NCI-H1417 (cell line): ENCODE measurements at regions not wholly inside any gene's neighbourhood (a gene's known extent, or its start where the extent isn't known, plus 50 kb on each side); places are given as distances from the start of the nearest gene placed in this dataset.
"Not testable (repeated sequence)": the region's sequence is repeated elsewhere in the genome, so short reads cannot be mapped to it uniquely, and the experiment has no call there.

Experiments
- DNase-seq, 3 experiments: peaks; one replicate each; lab custom pipeline; 2025; lab: John Stamatoyannopoulos, UW

DNA sequence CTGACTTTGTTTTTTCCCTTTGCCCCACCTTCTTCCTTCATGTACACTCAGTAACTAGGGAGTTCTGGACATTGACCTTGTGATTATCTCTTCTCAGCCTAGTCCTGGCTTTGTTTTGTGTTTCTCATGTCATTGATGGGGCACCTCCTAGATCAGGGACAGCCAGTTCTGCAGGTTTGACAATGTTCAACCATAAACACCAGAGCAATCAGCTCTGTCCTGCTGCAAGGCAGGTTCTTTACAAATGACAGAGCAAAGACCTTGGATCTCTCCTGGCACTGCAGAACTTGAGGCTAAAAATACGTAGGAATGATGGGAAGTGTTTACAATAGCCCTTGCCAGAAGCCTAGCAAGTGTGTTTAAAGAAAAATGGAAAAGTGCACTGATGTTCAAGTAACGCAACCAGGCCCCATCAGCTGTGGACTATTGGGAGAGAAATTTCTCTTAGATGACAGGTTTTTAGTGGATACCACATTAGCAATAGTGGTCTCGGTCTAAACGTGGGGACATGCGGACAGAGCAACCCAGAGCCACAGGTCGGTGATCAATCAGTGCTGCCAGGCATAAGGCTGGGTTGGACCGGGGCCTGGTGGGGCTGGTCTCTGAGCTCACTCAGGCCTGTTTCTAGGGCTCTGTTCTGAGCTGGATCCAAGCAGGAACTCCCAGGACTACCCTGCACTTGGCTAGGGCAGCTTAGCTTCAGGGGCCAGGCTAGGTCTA, 76.8 kb downstream of the SOWAHC start:
- DNase-seq: peak in 1 of 3 experiments; percentile 3

DNA sequence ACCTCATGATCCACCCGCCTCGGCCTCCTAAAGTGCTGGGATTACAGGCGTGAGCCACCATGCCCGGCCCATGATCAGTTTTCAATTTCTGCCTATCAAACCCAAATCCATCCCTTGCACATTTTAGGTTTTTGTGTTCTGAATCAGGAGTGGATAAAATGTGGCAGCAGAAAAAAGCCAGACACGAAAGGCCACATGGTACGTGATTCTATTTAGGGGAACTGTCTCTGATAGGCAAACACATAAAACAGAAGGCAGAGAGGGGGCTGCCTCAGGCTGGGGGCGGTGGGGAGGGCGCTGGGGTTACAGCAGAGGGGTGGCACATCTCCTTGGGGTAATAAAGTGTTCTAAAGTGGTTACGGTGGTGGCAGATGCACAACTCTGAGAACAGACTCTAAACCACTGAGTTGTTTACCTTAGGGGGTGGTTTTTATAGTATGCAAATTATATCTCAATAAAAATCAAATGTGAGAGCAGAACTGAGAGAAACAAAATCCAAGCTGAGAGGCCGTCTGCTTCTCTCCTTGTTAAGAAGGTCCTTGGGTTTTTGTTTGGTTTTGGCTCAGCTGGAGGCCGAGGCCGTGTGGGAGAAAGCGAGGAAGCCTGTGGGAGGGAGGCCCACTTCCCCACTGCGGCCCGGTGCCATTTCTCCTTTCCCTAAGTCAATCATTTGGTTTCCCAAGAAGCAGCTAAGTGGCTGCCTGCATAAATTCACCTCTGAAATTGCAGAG, 78.0 kb downstream of the SOWAHC start:
- peak in 1 of 3 experiments; percentile 31 for DNase-seq

DNA sequence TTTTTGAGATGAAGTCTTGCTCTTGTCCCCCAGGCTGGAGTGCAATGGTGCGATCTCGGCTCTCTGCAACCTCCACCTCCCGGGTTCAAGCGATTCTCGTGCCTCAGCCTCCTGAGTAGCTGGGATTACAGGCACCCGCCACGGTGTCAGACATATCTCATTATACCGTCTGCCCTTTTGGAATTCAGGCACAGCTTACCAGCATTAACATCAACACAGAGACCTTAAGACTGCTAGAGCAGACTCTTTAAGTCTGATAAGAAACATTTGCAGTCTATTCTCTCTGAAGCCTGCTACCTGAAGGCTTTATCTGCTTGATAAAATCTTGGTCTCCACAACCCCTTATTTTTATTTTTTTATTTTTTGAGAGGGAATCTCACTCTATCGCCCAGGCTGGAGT, 78.7 kb downstream of the SOWAHC start:
- DNase-seq: not testable (repeated sequence)

DNA sequence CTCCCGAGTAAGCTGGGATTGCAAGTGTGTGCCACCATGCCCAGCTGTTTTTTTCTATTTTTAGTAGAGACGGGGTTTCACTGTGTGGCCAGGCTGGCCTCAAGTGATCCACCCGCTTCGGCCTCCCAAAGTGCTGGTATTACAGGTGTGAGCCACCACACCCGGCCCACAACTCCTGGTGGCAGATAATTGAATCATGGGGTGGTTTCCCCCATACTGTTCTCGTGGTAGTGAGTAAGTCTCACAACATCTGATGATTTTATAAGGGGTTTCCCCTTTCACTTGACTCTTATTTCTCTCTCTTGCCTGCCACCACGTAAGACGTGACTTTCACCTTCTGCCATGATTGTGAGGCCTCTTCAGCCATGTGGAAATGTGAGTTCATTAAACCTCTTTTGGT, 79.1 kb downstream of the SOWAHC start:
- not testable (repeated sequence) for DNase-seq

DNA sequence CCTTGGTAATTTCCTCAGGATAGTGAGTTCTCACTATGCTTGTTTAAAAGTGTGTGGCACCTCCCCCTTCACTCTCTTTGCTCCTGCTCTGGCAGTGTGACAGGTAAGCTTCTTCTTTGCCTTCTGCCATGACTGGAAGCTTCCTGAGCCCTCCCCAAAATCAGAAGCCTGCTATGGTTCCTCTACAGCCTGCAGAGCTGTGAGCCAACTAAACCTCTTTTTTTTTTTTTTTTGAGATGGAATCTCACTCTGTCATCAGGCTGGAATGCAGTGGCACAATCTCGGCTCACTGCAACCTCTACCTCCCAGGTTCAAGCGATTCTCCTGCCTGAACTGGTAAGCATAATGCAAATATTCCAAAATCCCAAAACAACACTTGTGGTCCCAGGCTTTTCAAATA, 80.0 kb downstream of the SOWAHC start:
- no peak for DNase-seq

DNA sequence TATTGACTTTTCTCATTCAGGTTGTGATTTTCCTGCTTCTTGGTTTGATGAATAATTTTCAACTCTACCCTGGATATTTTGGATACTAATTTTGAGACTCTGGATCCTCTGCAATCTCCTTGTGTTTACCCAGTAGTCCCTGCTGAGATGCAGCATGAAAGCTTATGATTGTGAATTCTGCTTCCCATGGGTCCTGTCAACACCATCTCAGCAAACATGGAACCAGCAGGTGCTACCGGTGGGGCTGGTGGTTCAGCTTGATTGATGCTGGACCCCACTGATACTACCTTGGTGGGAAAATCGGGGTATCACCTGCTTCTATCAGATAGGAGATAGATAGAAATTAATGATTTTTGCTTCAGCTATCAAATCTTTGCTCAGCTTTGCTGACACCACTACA, 81.1 kb downstream of the SOWAHC start:
- peak in 1 of 3 experiments; percentile 11 for DNase-seq

DNA sequence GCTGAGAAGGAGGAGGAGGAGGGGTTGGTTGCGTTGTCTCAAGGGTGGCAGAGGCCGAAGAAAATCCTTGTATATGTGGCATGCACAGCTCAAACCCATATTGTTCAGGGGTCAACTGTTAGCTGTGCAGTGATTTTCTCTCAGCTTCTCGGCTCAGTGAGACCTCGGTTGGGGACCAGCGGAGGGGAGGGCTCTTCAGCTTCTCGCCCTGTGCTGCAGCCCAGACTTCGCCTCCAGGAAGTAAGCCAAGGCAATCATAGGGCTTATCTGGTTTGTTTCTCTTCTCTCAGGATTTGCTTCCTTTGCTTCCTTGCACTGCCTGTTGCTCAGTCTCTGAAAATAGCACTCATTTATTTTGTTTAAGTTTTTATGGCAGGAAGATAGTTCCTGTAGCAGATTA, 85.5 kb downstream of the SOWAHC start:
- no peak for DNase-seq

DNA sequence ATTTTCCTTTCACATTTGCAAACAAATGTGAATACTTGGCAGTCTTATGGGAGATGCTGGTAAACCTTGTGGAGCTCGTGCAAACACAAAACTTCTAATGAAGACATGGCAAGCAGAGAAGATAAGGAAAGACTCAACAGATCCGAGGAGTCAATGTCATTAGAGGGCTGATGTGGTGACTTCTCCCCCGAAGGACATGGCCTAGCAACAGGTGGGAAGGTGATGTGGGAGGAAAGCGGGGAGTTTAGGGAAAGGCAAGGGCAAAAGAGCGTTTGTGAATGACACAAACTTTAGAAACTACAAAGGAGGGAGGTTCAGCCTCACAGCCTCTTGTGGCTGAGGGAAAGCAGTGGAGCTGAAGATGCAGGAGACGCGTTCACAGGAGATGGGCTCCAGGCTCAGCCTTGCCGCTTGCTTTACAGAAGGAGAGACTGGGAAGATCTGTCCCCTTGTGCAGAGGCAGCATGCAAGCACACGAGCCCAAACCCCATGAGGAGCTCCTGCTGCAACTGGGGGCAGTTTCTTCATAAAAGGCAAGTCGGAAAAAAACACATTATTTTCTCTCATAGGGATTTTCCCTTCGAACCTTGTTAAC, 86.6 kb downstream of the SOWAHC start:
- DNase-seq: no peak

DNA sequence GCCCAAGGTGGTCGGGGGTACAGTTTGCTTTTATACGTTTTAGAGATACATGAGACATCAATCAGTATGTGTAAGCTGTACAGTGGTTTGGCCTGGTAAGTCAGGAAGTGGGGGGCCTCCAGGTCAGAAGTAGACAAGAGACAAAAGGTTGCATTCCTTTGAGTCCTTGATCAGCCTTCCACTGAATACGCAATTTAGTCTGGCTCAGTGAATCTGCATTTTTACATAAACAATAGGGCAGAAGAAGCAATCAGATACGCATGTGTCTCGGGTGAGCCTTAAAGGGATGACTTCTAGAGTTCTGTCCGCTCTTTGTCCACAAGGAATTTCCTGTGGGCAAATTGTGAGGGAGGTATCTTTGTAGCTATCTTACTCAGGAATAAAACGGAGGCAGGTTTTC, 87.2 kb downstream of the SOWAHC start:
- no peak for DNase-seq

DNA sequence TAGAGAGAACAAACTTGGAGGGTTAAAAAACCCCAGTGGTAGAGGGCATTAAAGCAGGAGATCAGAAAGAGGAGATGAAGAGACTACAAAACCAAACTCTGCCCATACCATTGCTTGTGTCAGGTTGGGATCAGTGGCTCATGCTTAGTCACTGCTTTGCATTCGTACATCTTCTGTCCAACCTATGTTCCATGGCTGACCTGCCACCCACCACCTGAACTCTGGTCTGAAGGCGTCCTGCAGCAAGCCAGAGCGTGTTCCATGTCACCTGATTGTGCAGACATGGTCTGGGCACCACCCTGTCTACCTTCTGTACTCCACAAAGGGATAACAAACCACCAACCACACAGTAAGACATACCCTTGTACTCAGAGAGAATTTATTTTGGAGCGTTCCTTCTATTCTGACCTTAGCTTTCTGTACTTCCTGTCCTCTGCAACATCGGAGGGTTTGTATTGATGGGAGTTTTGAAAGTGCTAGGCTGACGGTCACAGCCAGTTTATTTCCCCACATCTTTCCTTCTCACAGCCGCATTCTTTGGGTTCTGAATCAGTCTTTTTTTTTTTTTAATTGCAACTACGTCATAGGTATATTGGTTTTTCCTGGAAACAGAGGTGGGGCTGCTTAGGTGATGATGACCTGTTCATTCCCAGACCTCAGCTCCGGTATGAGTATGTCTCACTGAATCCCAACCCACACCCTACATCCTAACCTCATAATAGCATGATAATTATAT, 88.3 kb downstream of the SOWAHC start:
- DNase-seq: no peak

DNA sequence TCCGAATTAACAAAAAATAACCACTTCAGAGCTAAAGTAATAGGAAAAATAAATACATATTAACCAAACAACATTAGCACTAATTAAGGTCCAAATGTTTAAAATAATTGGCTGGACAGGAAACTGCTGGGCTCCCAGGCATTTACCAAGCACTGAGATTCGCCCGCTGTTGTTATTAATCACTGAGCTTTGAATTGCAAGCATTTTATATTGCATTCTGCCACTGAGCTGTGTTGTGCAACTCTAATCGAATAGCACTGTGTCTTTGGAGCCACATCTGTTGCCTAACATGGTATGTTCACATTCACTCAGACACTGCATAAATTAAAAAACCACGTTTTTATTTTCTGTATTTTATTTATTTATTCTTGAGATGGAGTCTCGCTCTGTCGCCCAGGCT, 88.9 kb downstream of the SOWAHC start:
- DNase-seq: peak in 1 of 3 experiments; percentile 17

DNA sequence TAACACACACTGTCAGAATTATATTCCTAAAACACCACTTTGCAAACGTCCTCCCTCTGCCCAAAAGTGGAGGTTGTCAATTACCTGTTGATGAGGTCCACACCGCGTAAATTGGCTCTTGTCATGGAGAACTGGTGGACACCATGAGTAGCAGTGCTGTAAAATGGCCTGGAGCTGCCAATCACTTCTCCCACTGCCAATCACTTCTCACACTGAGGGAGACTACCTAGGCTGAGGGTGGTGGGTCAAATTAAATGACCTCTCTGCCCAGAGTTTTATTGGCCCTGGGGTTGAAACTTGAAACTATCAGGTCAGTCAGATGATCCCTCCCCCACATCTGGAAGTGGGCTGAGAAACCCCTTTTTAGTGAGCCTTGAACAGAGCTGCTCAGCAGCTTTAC, 89.6 kb downstream of the SOWAHC start:
- no peak for DNase-seq

DNA sequence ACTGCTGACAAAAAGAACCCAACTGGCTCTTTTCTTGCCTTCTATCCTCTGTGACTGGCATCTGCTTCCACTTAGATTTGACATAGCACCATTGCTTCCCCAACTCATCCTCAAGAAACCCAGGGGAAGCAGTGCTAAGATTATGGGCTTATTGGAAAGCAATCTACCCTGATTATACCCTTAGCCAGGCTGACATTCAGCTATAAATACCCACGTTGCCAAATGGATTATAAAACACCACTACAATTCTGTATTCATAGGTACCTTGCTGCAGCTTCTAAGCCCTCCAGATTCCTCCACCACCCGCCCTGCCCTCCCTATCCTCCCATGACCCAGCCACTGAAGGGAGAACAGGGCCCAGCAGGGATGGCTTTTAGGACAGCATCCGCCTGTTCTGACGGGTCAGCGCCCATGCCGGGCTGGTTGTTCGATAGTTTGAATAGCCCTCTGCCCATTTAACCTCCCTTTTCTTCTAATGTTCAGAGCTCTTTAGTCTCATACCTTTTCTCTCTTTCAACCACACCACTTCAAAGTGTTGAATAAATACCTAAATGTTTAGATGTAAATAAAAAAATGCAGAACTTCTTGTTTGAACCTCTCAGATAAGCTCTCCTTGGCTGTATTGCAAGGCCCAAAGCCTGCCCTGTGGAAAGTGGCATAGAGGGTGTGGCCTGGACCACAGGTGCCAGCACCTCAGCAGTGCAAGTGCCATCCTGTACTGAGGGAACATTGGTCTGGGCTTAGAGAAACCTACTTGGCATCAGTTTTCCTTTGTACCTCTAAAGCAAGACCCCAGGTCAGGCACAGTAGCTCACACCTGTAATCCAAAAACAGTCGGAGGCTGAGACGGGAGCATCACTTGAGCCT, 86.6 kb upstream of the RGPD5 start:
- DNase-seq: no peak

DNA sequence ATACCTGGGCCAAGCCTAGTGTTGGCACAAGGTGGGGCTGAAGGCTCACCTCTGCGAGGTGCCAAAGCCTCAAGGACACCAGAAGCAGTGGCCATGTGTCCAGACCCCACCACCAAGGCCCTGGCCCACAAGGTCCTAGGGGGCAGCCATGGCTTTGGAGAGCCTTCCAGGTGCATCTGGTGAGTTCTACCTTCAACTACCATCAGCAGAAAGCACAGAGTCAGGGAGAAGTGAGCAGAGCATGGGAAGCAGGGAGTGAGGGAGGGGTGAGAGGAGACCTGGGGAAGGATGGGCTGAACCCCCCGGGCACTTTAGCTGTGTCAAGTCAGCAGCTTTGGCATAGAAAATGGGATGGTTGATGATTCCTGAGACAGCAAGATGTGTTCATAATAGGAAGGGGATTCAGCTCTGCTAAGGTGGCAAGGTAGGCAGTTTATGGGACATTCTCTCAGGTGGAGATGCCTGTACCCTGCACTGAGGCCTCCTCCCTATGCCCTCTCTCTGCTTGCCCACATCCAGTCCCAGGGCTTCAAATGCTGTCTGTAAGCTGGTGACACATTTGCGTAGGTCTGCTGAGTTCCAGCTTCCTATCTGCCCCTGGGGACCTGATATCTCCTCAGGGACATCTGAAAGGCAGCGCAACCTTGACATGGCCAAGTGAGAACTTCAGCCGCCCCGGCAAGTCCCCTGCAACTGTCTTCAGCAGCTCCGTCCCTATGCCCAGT, 83.4 kb upstream of the RGPD5 start:
- no peak for DNase-seq

DNA sequence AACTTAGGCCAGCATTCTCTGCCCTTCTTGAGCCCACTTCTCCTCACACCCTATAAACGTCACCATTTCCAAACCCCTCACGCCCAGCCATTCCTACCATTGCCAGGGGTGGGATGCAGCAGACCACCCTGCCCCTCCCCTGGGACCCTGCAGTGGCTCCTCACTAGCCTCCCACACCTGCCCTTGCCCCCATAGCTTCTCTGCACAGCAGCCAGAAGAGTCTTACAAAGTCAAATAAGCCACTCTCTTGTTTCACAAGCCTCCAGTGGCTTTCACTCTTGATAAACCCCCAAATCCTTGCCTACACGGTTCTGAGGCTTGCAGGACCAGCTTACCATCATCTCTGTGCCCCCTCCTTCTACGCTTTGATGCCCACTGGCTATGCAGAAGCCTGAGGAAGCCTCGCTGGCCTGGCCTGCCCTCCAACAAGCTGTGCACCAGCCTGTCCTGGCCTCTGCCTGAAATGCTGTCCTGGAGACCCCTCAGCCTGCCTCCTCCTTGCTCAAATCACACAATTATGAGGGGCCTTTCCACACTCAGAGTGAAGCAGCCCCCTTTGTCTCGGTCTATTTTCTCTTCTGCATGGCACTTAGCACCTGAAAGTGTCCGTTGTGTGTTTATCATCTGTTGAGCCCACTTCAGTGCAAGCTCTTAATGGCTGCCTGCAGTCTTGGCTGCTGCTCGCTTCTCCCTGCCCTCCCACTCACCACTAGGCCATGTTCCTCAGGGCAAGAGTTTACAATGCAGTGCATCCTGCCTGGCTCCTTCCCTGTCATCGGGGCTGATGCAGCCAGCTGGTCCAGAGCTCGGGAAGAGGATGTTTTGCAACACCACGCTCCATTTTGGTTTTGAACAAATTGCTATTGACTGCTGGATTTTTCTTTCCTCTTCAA, 82.6 kb upstream of the RGPD5 start:
- DNase-seq: peak in 2 of 3 experiments; percentile 8 to 9

DNA sequence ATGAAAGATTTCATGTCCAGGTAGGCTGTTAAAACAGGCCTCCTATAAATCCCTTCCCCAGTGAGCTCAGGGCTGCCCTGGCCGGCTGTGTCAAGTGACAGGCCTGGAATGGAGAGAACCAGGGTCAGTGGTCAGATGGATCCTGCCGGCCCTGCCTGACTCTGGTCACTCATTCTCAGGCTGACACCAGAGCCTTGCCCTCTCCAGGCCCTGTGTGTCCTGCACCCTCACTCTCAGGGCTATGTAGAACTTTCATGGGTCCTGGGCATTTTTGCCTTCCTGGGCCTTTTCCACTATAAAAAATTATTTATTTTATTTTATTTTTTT, 82.0 kb upstream of the RGPD5 start:
- DNase-seq: no peak

DNA sequence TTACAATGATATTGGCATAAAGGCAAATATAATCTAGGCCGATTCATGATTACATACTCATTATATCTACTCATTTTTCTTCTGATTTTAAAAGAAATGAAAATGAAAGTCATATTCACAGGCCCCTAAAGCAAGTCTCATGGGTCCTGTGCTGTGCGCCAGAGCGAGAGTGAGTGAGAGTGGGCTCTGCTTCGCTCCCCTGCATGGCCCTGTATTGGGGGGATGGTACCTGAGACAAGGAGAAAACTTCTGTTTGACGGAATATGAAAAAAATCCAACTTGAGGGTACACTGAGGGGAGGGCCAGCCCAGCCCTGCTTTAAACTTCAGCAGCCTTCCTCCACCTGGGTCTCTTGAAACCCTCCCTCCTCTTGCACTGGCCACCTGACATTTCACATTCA, 81.4 kb upstream of the RGPD5 start:
- no peak for DNase-seq

DNA sequence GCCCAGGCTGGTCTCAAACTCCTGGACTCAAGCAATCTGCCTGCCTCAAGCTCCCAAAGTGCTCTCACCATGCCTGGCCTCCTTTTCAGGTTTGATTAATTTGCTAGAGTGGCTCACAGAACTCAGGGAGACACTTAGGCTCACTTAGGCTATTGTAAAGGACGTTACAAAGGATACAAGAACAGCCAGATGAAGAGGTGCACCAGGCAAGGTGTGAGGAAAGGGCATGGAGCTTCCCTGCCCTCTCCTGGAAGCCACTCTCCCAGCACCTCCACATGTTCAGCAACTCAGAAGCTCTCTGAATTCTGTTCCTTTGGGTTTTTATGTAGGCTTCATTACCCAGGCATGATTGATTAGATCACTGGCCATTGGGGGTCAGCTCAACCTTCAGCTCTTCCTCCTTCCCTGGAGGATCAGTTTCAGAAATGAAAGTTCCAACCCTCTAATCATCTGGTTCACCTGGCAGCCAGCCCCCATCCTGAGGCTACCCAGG, 78.7 kb upstream of the RGPD5 start:
- peak in 2 of 3 experiments; percentile 9 to 55 for DNase-seq

DNA sequence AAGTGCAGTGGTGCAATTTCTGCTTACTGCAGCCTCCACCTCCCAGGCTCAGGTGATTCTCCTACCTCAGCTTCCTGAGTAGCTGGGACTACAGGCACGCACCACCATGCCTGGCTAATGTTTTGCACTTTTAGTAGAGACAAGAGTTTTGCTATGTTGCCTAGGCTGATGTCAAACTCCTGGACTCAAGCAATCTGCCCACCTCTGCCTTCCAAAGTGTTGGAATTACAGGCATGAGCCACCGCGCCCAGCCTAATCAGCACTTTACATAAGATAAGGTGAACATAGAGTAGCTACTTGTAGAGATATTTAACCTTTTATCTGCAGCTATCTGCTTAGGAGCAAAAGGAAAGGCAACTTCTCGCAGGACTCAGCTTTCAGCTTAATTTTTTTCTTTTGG, 77.5 kb upstream of the RGPD5 start:
- not testable (repeated sequence) for DNase-seq

DNA sequence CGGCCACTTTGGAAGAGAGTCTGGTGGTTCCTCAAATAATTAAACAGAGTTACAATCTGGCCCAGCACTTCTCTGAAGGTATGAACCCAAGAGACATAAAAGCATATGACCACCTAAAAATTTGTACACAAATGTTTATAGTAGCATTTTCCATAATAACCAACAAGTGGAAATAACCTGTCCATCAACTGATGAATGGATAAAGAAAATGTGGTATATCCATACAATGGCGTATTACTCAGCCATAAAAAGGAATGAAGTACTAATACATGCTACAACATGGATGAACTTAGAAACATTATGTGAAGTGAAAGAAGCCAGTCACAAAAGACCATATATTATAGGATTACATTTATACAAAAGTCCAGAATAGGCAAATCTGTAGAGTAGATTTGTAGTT, 76.0 kb upstream of the RGPD5 start:
- no peak for DNase-seq
